NCI-H1105 (cell line): ENCODE measurements at regions not wholly inside any gene's neighbourhood (a gene's known extent, or its start where the extent isn't known, plus 50 kb on each side); places are given as distances from the start of the nearest gene placed in this dataset.
"Not testable (repeated sequence)": the region's sequence is repeated elsewhere in the genome, so short reads cannot be mapped to it uniquely, and the experiment has no call there.

ENCODE experiments used
- DNase-seq: peaks from one replicate; lab custom pipeline; 2025; lab: John Stamatoyannopoulos, UW

DNA sequence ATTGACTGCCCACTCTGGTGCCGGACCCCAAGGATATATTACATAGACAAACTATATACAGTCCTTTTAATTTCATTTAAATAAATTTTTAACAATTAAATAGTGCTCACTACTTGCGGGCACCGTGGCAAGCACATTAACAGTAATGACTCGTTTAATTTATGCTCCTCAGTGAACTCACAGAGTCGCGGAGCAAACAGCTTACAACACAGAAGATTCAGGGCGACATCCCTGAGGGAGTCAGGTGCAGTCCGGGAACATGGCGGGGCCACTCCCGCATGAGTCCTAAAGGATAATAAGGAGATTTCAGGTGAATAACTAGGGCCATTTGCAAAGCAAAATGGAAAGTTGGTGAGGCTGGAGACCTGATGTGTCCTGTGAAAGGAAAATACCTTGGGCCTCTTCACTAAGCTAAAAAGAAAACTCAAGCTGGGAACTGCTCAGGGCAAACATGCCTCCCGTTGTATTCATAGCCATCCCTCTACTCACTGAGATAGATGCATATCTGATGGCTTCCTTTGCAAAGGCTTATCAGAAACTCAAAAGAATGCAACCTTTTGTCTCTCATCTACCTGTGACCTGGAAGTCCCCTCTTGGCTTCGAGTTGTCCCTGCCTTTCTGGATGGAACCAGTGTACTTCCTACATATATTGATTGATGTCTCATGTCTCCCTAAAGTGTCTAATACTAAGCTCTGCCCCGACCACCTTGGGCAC lies 125.6 kb downstream of the KLF6 start:
- no peak for DNase-seq

DNA sequence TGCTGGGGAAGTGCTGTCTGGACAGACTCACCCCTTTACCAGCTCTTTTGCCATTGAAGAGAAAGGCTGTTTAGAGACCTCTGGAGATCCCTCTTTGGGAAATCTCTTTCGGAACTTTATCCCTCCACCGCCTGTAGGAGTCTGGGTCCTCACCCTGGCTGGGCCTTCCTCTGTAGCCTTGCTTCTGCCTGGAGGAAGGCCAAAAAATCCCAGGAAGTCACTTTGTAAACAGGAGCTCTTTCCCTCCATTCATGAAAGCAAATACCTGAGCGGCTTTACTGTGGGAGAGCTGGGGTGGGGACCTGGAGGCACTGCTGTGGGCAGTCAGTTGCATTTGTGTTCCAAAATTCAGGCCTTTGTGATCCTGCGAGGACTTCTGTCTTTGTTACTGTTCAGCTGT lies 126.2 kb downstream of the KLF6 start:
- DNase-seq, result no peak

DNA sequence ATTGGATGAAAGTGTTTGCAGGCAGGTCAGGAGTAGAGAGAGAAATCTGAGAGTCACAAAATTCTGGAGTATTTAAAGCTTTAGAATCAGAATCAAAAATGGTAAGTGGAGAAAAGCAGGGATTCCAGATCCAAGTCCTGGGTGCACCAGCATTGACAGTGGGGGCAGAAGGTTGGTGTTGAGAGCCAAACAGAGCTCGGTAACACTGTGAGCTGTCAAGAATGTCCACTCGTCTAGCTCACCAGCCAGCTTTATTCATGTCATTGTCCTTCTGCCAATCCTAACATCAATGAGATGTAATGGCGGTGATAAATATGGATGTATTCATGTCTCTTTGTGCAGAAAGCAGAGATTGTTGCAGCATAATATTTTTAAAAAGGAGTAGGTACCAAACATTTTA lies 128.8 kb downstream of the KLF6 start:
- no peak for DNase-seq

DNA sequence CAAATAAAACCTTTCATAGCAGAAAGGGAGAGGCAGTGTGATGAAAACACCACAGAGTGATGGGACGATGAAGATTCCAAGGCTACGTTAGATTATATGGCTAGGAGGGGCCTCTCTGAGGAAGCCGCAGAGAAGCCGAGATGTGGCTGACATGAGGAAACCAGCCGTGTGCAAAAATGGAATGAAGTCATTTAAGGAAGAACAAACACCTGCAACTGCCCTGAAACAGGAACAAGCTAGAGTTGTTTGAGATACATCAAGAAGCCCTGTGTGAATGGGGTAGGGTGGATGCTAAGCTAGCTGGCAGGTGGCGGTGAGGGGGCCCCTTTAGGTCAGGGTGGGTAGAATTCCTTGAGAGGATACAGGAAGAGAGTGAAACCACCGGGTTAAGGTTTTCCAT lies 129.5 kb downstream of the KLF6 start:
- no peak for DNase-seq

DNA sequence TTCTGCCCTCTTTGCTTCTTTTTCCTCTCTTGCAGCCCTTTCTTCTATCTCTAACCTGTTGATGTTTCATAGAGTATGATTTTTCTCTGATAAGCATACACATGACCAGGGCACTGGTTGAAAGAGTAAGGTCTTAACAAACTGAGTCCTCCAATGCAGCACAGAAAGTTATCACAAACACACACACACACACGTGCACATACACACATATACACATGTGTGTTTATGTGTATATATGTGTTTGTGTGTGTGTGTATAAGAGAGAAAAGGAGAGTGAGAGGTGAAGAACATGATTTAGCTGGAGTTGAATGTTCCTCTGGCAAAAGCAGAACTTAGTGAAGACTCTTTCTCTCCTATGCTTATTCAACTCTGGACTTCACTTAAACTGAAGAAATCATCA lies 130.0 kb downstream of the KLF6 start:
- no peak for DNase-seq

DNA sequence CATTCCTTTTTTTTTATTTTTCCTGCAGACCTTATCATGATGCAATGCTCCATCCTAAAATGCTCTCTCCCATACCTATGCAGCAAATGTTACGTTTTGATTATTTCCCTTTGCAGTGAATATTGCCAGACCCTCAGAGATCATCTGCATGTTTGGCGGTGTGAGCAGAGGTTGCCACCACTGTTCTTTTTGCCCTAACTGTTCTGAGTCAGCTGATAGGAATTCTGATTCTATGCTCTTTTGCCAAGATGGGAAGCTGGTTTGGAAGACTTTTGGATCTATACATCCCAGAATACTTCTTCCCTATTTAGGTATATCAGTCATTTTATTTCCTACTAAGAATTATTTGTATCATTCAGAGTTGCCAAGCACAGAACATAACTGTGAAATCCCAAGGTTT lies 130.5 kb downstream of the KLF6 start:
- DNase-seq, result no peak

DNA sequence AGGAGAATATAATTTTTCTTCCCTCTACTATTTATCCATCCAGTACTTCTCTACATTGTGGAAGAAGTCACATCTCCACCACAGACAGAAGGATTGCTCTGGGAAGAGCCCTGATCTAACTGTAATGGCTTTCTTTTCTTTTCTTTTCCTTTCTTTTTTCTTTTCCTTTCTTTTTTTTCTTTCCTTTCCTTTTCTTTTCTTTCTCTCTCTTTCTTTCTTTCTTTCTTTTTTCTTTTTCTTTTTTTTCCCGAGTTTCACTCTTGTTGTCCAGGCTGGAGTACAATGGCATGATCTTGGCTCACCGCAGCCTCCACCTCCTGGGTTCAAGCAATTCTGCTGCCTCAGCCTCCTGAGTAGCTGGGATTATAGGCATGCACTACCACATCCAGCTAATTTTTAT lies 131.7 kb downstream of the KLF6 start:
- DNase-seq, result not testable (repeated sequence)

DNA sequence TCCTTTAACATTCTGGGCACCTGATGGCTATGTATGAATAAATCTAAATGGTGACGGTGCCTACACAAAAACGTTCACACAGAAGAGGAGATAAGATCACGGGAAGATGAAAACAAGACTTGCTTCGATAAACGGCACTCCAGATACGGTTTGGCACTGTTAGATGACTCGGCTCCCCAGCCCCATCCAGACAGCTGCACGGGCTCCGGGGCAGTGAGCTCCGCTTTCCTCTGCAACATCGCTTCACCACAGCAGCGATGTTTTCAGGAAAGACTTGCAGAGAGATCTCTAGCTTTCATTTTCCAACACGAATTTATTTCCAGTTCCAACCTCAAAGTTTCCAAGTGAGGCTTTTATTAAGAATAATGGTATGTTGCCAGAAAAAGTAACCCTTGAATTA lies 132.1 kb downstream of the KLF6 start:
- no peak for DNase-seq

DNA sequence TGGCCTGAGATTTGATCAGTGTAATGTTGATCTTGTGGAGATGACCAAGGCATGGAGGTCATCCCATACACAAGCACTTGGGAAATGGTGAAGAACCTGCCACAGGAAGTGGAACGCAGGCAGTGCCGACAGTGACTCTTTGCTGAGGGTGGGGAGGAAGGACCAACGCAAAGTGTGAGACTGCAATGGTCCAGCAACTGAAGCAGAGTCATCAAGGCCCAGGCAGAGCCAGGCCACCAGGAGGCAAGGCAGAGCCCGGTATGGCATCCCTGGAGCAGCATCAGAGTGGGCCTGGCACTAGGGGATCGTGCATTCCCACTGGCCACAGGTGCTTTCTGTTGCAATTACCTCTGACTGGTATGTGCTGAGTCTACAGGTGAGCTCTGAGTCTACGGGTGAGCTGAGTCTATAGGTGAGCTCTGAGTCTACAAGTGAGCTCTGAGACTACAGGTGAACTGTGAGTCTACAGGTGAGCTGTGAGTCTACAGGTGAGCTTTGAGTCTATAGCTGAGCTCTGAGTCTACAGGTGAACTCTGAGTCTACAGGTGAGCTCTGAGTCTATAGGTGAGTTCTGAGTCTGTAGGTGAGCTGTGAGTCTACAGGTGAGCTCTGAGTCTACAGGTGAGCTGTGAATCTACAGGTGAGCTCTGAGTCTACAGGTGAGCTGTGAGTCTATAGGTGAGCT lies 132.9 kb downstream of the KLF6 start:
- no peak for DNase-seq

DNA sequence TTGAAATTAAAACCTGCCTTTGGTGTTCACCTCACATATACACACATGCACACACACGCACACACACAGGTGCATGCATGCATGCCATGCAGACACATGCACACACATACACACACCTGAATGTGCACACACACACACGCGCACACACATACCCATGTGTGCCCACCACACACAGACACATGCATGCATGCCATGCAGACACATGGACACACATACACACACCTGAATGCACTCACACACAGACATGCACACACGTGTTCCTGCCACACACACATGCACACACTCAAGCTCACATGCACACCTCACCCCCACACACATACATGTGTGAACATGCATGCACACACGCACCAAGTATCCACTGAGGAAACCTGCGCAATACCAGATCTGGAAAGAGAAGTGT lies 136.4 kb downstream of the KLF6 start:
- no peak for DNase-seq

DNA sequence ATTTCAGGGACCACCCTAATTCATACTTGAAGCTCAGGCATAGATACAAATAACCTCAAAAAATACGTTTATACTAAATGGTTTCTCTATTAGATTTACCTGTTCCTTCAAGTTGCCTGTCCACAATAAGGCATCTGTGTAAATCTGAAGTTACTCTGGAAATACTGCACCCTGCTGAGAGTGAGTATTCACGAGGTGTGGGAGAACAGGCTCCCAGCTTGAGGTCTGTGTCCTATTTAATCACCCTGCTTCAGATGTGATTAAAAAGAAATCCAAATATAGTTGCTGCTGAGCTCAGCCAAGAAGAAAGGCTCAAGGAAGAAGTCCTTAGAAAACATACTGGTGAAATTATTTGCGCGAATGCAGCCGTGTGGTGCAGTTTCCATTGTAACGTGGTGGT lies 136.8 kb downstream of the KLF6 start:
- no peak for DNase-seq

DNA sequence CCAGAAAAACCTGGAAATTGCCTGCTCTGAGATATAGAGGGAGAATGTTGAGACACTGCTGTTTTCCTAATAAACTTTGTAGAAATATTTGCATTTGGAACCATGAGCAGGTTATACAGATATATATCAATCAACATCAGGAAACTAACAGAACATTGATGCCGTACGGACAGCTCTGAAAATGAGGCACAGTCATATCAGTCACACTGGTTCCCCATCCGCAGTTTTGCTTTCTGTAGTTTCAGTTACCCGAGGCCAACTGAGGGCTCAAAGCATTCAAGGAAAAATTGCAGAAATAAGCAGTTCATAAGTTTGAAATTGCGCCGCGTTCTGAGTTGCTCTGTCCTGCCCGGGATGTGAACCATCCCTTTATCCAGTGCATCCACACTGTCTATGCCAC lies 137.9 kb downstream of the KLF6 start:
- DNase-seq, result no peak

DNA sequence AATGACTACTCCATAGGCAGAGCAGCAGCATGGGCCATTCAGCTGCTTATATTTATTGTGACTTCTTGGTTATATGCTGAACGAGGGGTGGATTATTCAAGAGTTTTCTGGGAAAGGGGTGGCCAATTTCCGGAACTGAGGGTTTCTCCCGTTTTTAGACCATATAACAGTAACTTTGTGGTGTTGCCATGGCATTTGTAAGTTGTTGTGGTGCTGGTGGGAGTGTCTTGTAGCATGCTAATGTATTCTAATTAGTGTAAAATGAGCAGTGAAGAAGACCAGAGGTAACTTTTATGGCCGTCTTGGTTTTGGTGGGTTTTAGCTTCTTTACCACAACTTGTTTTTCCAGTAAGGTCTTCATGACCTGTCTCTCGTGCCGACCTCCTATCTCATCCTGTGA lies 139.6 kb downstream of the KLF6 start:
- no peak for DNase-seq

DNA sequence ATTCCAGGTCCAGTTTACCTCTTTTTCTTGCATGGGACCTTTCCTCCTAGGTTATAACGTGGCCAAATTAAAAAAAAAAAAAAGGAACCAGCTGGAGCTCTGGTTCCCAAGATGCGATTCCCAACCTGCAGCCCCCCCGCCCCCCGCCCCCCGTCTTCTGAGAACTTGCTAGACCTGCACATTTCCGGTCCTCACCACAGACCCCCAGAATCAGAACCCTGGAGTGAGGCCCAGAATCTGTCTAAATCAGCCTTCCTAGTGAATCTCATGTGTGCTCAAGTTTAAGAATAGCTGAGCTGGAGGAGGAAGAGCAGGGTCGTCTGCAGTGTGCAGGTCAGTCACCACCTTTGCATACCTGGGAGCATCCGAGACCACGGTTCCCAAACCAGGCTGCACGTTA lies 144.2 kb downstream of the KLF6 start:
- no peak for DNase-seq

DNA sequence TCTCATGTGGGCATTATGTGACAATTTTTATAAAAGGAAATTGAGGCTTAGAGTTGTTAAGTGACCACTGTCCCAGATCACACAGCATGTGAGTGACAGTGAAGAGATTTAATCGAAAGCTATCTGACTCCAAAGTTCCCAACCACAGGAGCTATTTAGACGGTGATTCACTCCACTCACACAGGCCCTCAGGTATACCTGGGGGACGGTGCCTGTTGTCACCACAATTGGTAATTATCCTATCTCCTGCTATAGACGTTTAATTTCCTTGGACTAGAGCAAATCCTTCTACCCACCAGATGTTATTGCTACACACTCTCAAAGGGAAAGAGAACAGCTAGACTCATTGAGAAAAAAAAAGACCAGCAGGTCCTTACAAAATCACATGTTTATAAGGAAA lies 145.5 kb downstream of the KLF6 start:
- DNase-seq, result no peak

DNA sequence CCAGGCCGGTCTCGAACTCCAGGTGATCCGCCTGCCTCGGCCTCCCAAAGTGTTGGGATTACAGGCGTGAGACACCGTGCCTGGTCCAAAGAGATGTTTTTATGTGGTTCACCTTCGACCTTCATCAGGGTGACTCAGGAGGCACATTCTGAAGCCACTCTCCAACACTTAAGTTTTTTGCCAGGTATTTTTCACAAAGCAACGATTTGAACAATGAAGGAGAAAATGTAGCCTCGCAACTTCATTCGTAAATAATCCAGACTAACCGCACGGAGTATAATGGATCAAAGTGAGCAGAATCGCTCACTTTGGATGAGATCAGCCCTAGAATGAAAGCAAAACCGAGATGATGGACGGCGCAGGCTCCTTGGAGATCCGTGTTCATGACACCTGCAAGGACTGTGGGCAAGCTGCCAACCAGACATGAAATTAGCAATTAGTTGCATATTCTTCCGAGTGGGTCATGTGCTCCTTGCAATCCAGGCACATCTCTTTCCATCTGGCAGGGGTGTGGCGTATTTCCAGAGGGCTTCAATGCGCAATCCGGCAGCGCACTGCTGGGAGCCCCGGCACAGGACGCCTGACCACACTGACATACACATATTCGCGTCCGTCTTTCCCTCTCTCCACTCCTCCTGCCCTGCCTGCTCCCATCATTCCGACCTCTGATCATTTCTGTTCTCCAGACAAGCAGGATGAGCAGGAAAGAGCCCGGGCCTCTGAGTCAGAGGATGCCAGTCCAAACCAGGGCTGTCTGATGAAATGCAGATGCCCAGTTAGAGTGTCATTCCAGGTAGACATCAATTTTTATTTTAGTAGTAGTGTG lies 148.4 kb downstream of the KLF6 start:
- peak; percentile 86 for DNase-seq

DNA sequence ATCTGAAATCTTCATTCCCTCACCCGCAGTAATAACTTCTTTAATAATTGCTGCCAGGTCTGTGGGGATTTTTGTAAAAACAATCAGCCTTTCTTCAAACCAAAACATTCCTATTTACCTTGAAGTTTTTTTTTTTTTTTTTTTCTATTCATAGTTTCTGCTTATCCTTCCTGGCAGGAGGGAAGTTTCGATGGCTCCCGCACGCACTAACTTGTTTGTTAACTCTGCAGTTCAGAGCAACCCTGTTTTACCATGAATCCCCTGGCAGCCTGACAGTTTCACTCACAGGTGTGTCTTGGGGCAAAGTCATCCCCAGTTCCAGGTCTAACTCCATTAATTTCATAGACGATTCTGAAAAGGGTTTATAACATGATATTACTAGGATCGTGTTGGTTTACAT lies 149.3 kb downstream of the KLF6 start:
- DNase-seq, result peak; percentile 21

DNA sequence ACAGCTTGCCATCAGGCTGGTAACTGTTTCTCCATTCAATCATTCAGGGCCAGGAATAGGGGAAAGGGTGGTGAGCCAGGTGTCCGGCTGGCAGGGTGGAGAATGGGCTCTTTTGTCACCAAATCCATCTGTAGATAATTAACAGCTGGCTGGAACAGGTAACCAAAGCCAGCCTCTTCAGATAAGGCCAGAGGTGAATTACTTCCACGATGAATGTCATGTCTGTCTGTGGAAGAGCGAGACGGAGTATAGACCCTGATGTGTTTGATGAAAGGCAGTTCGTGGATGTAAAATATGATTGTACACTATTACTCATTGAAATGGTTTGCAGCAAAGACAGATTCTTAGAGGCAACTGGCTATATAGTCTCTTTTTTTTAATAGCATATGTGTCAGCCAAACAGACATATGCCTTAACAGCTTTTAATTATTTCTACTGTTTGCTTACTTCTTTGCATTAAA lies 149.8 kb downstream of the KLF6 start:
- DNase-seq, result no peak

DNA sequence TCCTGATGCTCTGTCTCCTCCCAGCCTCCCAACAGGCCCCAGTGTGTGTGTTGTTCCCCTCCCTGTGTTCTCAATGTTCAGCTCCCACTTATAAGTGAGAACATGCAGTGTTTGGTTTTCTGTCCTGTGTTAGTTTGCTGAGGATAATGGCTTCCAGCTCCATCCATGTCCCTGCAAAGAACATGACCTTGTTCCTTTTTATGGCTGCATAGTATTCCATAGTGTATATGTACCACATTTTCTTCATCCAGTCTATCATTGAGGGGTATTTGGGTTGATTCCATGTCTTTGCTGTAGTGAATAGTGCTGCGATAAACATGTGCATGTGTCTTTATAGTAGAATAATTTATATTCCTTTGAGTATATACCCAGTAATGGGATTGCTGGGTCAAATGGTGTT lies 150.4 kb downstream of the KLF6 start:
- DNase-seq, result not testable (repeated sequence)

DNA sequence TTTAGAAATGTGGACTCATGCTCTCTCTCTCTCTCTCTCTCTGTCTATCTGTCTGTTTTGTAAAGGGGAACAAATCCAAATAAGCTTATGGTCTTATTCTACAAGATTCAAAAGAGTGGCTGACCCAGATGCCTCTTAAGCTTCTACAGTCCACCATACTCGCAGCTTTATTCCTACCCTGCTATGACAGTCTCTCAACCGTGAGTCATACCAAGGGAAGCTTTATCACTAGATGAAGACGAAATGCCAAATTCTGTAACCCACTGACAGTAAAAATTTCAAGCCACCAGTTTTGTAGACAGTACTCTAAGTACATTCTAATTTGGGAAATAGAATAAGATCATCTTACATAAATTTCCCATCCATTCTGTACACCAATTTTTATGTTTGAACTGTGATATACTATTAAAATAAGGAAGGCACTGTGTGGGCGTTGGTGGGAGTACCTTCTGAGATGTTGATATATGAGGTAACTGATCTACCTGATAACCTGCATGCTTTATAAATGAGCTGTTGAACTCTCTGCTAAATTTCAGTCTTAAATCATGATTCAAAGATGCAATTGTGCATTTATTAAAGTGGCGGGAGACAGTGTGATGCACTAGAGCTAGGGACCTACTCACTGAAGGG lies 153.2 kb downstream of the KLF6 start:
- DNase-seq, result no peak

DNA sequence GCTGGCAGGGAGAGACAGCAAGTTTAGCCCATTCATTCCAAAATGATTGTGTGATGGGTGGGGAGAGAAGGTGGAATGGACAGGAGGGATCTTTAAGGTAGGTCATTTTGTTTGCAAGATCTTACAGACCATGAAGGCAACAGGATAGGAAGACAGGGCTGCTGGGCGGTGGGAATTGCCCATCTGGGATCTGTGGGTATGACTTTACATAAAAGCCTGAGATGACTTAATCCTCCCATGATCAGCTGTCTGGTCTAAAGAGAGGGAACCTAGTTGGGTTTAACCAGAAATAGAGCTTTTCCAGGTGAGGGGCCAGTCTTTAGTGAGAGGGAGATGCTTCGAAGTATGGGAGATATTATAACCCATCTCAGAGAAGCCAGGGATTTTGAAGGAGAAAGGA lies 153.7 kb downstream of the KLF6 start:
- DNase-seq, result no peak

DNA sequence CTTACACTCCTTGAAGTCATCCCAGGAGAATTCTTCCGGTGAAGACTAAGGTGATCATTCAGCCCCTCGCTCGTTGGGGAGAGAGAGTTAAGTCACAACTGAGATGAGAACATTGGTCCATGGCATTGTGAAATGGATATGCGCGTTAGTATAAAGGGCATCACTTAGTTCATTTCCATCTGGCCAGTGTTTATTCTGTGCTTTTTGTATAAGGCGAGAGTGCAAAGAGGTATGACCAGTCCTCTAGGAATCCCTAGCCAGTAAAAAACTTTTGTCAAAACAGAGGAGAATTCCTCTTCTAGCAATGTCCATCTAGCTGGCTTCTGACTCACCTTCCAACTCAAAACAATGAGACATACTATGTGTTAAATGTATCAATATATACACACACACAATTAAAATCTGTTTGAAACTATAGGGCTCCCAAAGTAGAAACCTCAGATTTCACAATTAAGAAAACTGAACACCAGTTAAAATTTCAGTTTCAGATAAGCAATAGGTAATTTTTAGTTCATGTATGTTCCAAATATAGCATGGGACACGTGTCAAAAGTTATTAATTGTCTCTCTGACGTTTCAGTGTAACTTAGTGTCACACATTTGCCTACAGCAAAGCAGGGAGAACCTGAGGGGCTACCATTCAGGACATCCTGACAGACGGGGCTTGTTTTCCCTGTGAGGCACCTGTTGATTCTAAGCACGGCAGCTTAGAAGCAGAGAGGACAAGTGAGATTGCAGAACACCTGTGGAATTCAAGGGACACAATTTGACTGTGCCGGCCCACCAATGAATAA lies 158.9 kb downstream of the KLF6 start:
- DNase-seq, result no peak
